ENCODE measurements at regions not wholly inside any gene's neighbourhood (a gene's known extent, or its start where the extent isn't known, plus 50 kb on each side); places are given as distances from the start of the nearest gene placed in this dataset.

GRCh38 chr3:163684651-163685050 lies 1393.6 kb downstream of the SI start:
- Mint-ChIP-seq H3K9me3 (no peaks in the 10 kb centered on the region), H3K27me3 (no peaks in the 10 kb centered on the region), H3K4me1 (ENCODE audit: unreplicated experiment) (no peaks in the 10 kb centered on the region), H3K27ac (no peak overlapping the region), H3K36me3 (no peaks in the 10 kb centered on the region), H3K4me3 (no peak overlapping the region)
- TF ChIP-seq CTCF (conservative IDR thresholded peaks at IDR 0.05) = no peak
- DNase-seq (ENCODE audit: extremely low spot score, unreplicated experiment) = no peak

- Mint-ChIP-seq H3K36me3 (no peaks in the 10 kb centered on the region), H3K27ac (no peak overlapping the region), H3K27me3 (no peaks in the 10 kb centered on the region), H3K4me3 (no peak overlapping the region), H3K4me1 (ENCODE audit: unreplicated experiment) (no peaks in the 10 kb centered on the region), H3K9me3 (no peaks in the 10 kb centered on the region)
- DNase-seq (ENCODE audit: extremely low spot score, unreplicated experiment) = no peak
- TF ChIP-seq CTCF (conservative IDR thresholded peaks at IDR 0.05) = no peak
Observed at GRCh38 chr3:163672954-163673353, 1405.3 kb downstream of the SI start.

- Mint-ChIP-seq H3K27me3 (no peaks in the 10 kb centered on the region), H3K27ac (no peak overlapping the region), H3K9me3 (peaks cover 6% of the 10 kb centered on the region), H3K4me3 (no peak overlapping the region), H3K4me1 (ENCODE audit: unreplicated experiment) (no peaks in the 10 kb centered on the region), H3K36me3 (no peaks in the 10 kb centered on the region)
- no peak for DNase-seq (ENCODE audit: extremely low spot score, unreplicated experiment)
- no peak for TF ChIP-seq CTCF (conservative IDR thresholded peaks at IDR 0.05)
Observed at GRCh38 chr3:163671201-163671600, 1407.1 kb downstream of the SI start.

- Mint-ChIP-seq H3K27ac (no peak overlapping the region), H3K27me3 (no peaks in the 10 kb centered on the region), H3K36me3 (no peaks in the 10 kb centered on the region), H3K4me3 (no peak overlapping the region), H3K4me1 (ENCODE audit: unreplicated experiment) (no peaks in the 10 kb centered on the region), H3K9me3 (peaks cover 6% of the 10 kb centered on the region)
- no peak for DNase-seq (ENCODE audit: extremely low spot score, unreplicated experiment)
- no peak for TF ChIP-seq CTCF (conservative IDR thresholded peaks at IDR 0.05)
Observed at GRCh38 chr3:163664466-163664865, 1413.8 kb downstream of the SI start.

DNA sequence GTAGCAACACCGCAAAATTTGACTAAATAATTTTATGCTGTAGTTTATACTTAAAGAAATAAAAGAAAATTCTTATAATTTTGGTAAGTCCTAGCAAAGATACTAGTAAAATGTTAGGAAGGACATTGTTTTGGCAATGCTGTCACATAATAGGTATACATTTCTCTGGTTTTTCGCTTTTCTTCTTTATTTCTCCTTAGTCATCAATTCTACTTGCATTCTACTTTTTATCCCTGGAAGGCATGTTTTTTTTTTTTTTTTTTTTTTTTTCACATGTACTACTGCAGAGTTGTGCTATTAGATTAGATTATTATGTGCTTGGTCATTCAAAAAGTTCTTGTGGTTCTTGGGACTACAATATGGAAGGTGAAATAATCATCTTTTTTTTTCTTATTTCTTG lies 1421.2 kb downstream of the SI start:
- Mint-ChIP-seq H3K36me3 (no peaks in the 10 kb centered on the region), H3K27me3 (no peaks in the 10 kb centered on the region), H3K4me1 (ENCODE audit: unreplicated experiment) (no peaks in the 10 kb centered on the region), H3K9me3 (no peaks in the 10 kb centered on the region), H3K4me3 (no peak overlapping the region), H3K27ac (no peak overlapping the region)
- DNase-seq (ENCODE audit: extremely low spot score, unreplicated experiment) = no peak
- no peak for TF ChIP-seq CTCF (conservative IDR thresholded peaks at IDR 0.05)

- no peak for TF ChIP-seq CTCF (conservative IDR thresholded peaks at IDR 0.05)
- Mint-ChIP-seq H3K4me3 (no peak overlapping the region), H3K4me1 (ENCODE audit: unreplicated experiment) (no peaks in the 10 kb centered on the region), H3K27me3 (no peaks in the 10 kb centered on the region), H3K36me3 (no peaks in the 10 kb centered on the region), H3K27ac (no peak overlapping the region), H3K9me3 (no peaks in the 10 kb centered on the region)
- no peak for DNase-seq (ENCODE audit: extremely low spot score, unreplicated experiment)
Observed at GRCh38 chr3:163655021-163655420, 1423.3 kb downstream of the SI start.
